HG03103 (cell line): ENCODE measurements at regions not wholly inside any gene's neighbourhood (a gene's known extent, or its start where the extent isn't known, plus 50 kb on each side); places are given as distances from the start of the nearest gene placed in this dataset.
"Not testable (repeated sequence)": the region's sequence is repeated elsewhere in the genome, so short reads cannot be mapped to it uniquely, and the experiment has no call there.

ENCODE experiments used
- ATAC-seq: cut with Tn5 transposase; IDR thresholded peaks from one replicate; pipeline ENCODE4 v1.9.1; 2021; ENCODE audit warnings: low read depth; ENCODE audit not compliant: unreplicated experiment

DNA sequence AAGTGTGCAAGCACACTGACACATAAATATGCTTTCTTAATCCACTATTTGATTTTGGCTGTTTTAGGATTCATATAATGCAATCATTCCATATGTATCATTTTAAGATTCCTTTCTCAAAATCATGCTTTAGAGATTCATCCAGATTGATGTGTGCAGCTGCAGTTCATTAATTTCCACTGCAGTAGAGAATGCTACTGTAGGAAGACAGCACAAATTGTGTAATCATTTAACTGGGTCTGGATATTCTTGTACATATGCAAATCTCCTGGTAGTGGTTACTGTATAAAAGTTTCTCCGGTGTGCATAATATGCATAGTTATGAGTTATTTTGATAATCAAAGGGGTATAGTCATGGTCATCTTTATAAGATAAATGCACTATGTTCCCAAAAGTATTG is 502.5 kb upstream of the ACVR2A start:
- no peak for ATAC-seq

DNA sequence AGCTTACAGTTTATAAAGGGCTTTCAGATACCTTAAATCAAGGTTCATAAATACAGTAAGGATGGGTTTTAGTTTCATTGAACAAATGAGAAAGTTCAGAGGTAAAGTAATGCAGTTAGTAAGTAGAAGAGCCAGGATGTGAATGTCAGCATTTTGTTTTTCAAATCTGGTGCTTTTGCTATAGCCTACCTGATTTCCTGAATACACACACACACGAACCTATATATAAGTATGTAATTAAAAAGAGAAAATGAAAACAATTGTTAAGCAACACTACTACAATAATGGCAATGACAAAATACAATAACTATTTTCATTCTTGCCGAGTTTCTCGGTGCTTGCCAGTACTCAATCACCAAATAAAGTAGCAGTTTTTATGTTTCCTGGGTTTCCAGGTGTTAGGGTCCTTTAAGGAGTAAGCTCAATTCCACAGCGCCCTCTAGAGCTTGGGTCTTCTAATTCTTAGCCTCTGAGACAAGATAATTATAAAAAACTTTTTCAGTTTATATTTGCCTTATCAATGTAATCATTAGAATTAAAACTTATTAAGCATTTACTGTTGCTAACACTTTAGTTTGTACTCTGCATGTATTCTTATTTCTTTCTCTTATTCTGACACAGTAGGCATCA is 512.9 kb upstream of the ACVR2A start:
- no peak for ATAC-seq

DNA sequence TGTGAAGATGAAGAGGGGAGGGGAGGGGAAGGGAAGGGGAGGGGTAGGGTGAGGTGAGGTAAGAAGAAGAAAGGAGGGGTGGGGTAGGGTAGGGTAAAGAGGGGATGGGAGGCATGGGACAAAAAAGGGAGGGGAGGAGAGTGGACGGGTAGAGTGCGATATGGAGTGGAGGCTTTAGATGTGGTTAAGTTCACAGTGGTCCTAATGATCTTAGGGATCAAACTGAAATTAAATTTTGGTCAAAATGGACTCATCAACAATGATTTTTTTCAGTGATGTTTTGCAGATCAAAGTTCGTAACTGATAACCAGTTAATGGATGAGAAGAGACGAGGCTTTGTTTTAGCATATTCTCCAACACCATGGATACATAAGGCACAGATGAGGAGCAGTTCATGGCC is 513.9 kb upstream of the ACVR2A start:
- no peak for ATAC-seq

DNA sequence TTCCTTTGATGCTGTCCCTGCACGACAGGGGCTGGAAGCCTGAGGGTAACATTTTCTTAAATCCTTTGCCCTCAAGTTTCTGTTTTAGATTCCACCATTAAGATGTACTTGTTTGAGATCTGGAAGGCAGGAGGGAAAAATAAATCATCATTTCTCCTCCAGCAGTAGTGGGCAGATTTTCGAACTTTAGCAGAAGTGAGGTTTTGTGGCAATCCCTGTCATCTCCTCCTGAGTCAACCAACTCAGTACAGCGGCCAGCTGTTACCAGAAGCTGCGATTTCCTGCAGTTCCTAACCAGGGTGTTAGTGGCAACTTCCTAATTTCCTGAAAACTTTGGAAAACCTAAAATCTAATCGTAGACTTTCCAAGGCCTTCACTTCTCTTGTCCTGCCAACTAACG is 517.2 kb upstream of the ACVR2A start:
- no peak for ATAC-seq

DNA sequence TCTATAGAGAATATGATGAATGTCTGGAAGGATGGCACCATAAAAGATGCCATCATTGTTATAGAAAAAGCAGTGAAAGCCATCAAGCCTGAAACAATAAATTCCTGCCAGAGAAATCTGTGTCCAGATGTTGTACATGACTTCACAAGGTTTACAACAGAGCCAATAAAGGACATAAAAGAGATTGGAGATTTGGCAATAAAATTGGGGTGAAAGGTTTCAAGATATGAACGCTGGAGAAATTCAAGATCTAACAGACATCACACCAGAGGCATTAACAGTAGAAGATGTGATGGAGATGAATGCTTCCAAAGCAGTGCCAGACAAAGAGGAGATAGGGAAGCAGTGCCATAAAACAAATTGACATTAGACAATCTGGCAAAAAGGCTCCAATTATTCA is 518.8 kb upstream of the ACVR2A start:
- no peak for ATAC-seq

DNA sequence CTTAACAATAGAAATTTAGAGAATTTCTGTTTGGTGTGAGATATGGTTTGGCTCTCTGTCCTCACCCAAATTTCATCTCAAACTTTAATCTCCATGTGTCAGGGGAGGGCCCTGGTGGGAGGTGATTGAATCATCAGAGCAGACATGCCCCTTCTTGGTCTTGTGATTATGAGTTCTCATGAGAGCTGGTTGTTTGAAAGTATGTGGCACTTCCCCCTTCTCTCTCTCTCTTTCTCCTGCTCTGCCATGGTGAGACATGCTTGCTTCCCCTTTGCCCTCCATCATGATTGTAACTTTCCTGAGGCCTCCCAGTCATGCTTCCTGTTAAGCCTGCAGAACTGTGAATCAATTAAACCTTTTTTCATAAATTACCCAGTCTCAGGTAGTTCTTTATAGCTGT is 524.7 kb upstream of the ACVR2A start:
- no peak for ATAC-seq

DNA sequence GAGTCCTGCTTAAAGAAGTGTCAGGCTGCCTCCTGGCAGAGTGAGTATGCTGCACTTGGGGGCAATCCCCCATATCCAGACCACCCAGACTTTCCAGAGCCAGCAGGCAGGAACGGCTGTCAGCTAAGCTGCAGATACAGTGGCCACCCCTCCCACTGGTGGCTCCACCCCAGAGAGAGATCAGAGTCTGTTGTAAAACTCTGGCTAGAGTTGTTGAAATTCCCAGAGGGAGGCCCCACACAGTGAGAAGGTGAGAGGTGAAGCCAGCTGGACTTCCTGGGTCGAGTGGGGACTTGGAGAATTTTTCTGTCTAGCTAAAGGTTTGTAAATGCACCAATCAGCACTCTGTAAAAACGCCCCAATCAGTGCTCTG is 533.8 kb upstream of the ACVR2A start:
- no peak for ATAC-seq

DNA sequence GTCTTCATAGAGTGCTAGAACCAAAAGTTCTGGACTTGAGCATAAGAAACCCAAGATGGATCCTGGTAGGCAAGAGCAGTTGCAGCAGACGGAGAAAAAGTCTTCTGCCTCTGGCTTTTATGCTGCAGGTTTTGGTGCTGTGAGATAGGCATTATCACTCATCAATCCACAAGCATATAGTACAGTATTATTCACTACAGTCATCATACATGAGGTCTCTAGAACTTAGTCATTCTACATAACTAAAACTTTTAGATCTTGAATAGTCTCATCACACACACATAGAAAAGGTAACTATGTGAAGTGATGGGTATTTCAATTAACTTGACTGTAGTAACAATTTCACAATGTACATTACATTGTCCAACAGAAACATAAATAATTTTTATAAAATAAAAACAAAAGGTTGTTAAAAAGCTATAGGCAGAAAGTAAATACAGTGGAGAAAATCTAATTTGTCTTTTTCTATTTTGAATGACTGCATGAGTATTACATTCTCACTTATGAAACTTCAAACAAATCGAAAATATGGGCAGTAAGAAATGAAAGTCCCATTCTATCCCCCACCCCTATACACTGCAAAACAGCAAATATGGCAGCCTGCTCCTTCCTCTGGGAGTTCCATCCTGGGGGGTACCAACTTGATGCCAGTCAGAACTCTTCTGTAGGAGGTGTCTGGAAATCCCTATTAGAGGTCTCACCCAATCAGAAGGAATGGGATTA is 534.3 kb upstream of the ACVR2A start:
- ATAC-seq: no peak

DNA sequence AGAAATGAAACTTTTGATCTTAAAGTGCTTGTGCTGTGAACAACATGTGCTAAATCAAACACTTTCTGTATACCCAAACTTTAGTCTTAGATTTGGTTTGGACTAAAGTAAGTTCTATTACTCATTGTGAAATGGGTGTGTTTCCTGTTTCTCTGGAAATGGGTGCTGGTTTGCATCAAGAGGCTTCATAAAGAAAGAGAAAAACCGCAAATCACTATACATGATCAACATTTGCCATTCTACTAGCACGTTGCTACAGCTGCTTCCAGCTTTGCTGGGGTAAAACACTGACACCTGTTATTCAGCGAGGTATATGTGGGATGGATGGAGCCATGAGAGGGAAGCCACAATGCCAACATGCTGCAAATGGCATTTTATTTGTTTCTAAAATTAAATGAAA is 547.0 kb upstream of the ACVR2A start:
- ATAC-seq: peak; percentile 98

DNA sequence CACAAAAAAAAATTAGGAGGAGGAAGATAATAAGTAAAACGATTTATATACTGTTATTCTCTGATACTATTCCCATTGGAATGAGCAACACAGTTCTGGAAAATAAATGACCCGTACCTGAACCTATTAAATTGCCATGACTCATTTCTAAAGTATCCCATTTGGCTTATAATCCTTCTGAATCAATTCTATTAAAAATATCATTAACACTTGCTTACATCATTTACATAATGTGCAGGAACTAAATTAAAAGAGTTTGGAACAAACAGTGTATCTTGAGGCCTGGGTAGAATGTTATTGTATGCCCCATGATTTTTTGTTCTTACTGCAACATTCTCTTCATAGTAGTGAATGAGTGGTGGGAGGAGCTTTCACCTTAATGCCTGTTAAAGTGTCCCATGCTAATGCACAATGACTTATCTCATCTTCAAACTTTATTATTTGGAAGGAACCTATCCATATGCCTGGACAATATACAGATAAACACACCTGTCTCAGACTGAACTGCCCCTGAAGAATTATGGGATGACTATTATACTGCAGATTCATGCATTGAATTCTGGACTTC is 549.9 kb upstream of the ACVR2A start:
- ATAC-seq: no peak

DNA sequence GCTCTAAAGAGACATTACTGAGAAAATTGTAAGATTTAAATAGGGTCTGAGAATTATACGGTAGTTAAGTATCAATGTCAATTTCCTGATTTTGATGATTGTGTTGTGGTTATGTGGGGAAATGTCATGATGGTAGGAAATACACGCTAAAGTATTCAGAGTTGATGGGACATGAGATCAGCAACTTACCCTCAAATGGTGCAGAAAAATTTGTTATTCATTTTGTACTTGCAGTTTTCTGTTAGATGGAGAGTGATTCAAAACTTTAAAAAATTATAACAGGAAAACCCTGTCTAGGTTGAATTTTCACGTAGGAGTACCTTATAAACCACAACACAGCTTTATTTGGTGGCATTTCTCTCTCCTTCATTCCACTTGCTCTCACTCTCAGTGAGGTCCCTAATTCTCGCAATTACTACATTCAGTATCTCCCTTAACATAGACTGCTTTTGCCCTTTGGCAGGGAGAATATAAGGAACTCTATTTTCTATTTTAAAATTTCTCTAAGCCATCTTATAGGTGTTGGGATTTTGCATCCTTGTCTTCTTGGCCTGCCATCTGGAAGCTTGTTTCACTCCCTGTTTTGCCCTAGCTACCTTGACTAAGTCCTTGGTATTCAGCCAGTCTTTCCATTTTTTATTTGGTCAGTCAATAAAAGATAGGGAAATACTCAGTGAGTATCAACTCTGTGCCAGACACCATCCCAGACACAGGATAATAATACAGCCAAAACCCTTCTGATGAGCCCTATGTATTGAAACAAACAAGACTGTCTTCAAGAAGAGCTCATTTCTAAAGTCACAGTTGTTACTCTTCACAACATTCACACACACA is 550.6 kb upstream of the ACVR2A start:
- no peak for ATAC-seq

DNA sequence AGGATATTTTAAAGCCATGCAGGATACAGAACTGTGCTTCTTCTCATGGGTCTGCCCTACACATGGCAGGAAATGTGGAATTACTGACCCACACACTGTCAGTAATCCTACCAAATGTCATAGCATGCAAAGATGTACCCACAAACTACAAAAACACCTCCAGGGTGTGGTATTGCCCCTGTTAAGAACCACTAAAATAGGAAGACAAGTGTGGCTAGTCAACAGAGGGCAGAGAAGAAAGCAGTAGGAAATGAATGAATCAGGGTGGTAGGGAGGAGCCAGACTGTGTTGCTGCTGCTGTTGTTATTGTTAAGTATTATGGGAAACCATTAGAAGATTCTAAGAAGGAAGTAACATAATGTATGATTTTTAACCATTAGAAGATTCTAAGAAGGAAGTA is 556.7 kb upstream of the ACVR2A start:
- ATAC-seq: no peak

DNA sequence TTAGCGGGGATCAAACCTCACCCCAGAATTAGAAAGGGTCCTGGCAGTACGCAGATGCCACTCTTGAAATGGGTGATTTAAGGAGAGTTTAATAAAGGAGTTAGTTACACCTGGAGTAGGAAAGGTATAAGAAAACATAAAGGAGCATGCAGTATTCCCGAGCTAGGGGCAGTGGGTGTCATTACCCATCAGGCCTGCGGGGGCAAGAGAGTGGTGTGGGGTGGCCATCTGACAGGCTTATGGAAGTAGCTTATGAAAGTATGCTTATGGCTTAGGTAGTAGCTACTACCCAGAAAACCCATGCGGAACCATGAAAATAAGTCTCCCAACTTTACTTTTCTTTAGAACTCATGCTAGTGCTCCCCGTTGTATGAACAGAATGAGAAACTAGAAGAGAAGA is 568.9 kb upstream of the ACVR2A start:
- no peak for ATAC-seq

DNA sequence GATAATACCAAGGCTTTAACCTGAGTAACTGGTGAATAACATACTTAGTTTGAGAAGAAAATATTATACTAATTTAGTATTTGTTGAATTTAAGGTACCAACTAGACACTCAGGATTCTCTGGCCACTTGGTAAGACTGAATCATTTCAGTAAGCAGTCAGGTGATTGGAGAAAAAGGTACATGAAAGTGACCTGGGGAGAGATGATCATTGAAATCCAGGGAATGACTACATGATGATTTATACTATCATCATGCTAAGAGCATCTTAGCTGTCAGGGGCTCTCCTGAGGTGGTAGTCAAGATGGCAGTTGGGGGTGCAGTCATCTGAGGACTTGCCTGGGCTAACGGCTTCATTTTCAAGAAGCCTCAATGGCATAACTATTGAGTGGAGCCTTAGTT is 571.2 kb upstream of the ACVR2A start:
- no peak for ATAC-seq

DNA sequence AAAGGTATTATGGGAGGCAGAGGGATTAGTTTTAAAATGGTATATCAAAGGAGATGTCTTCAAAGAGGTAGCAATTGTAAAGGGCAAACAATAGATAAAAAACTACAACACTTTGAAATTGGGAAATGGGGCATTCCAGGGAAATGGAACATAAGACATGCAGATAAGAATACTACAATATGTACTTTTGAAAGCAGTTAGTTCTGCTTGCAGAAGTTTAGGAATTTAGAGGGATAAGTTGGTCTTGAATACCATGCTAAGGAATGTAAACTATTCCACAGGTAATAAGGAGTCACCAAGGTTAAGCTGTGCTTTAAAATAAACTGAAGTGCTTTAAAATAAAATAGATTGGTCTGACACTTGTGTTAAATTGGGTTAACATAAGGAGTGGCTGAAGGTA is 571.7 kb upstream of the ACVR2A start:
- no peak for ATAC-seq

DNA sequence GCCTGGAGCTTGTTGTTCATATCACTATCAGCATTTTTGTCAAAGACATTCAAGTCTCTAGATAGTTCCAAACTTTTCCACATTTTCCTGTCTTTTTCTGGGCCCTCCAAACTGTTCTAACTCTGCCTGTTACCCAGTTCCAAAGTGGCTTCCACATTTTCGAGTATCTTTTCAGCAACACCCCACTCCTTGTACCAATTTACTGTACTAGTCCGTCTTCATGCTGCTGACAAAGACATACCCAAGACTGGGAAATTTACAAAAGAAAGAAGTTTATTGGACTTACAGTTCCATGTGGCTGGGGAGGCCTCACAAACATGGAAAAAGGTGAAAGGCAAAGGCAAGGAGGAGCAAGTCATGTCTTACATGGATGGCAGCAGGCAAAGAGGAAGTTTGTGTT is 575.2 kb upstream of the ACVR2A start:
- not testable (repeated sequence) for ATAC-seq

DNA sequence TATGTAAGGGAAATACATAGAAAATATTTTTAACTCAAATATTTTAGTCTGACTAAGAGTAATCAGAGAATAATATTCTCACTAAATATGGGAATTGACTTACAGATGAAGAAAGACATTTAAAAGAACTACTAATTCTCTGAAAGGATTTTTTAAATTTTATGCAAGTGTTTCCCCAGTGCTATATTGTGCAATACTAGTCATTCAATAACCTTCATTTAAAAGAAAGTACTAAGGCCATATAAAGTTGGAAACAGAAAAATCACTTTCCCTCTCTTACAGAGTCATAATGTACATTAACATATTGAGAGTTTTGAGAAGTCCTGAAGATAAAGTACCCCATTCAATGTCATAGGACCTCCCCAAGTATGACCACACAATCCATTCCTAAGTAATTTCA is 584.6 kb upstream of the ACVR2A start:
- no peak for ATAC-seq

DNA sequence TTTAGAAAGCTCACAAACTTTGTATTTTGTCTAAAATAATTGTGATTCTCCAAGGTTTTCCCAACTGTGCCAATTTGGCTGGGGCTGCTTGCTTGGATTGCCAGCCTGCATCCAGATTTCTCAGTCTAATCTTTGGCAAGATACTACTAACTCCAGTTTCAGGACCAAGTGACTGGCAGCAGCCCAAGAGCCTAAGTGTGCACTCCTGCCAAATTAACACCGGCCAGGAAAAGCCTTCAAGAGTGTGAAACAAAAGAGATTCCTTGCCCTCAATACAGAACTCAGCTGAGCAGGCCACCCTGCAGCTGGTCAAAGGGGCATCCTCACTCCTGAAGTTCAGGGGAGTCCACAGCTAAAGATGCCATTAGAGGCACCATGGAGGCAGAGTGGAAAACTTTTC is 589.0 kb upstream of the ACVR2A start:
- ATAC-seq: no peak

DNA sequence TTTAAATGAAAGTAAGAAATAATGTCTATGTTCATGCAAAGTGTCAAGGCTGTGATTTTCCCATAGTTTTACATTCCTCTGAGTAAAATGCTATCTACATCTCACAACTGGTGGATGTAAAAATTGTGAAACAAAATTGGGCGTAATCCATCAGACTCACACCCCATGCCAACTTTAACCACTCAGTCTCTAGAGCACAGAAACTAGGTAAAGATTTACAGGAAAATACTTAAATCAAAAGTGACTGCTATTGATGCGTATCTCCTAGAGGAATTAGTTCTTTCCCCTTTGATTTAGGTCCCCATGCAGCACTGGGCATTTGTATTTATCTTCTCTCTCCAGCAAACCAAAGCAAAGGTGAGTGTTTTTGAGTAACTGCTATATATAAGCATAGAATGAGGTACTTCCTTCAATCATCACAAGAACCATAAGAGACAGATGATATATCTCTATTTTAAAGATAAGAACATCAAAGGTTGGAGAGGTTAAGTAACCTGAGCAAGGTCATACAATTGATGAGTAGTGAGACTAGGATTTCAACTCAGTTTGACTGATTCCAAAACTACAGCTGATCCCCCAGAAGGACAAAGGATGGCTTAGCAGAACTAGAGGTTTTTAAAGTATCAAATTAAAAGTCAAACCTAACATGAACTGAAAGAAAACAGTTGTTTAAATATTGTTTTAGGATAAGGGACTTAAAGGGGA is 594.0 kb upstream of the ACVR2A start:
- ATAC-seq: no peak

DNA sequence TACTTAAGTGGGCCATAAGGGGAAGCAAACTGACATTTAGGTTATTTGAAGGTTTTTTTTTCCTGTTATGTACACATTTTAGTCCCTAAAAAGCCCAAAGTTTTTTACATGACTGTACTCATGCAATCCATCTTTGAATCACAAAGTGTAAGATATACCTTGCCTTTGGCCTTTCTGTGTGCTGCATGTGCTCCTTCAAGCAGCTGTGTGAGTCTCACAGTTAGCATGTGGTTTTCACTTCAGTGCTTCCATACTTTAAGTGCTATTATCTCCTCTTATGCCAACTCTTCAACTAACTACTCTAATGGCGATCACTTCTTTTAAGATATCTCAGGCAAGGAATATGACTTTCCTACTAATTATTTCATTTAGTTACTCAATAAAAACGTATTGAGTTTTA is 597.1 kb upstream of the ACVR2A start:
- no peak for ATAC-seq

DNA sequence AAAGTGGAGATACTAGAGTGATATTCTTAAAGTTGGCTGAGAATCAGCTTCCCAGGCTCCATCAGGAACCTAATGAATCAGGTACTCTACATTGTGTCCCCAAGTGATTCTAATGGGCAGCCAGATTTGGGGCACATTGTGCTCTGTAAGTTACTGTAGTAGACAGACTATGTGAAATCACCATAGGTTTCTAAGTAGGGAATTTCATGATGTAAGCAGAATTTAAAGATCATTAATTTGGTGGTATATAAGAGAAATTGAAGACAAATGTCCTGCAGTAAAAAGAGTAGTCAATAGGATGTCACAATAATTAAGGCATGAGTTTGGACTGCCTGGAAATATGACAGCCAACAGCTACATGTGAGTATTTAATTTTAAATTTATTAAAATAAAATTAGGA is 602.4 kb upstream of the ACVR2A start:
- ATAC-seq: no peak
